ENCODE measurements at regions not wholly inside any gene's neighbourhood (a gene's known extent, or its start where the extent isn't known, plus 50 kb on each side); places are given as distances from the start of the nearest gene placed in this dataset.
"Not testable (repeated sequence)": the region's sequence is repeated elsewhere in the genome, so short reads cannot be mapped to it uniquely, and the experiment has no call there.

- Histone ChIP-seq H3K9me2 (replicated peaks; ENCODE audit: low read depth, low read length) (no peaks in the 10 kb centered on the region), H4K20me1 (ENCODE audit: insufficient read depth, low read length, poor library complexity, severe bottlenecking) (no peaks in the 10 kb centered on the region), H3K4me2 (ENCODE audit: low read depth, low read length, poor library complexity, severe bottlenecking) (no peak overlapping the region), H3K79me2 (ENCODE audit: insufficient read depth, low read length) (no peaks in the 10 kb centered on the region), H3K27me3 (ENCODE audit: insufficient read depth, low read length, poor library complexity, severe bottlenecking) (no peaks in the 10 kb centered on the region), H3K36me3 (ENCODE audit: insufficient read depth, low read length) (no peaks in the 10 kb centered on the region), H3K4me1 (ENCODE audit: insufficient read depth, low read length, poor library complexity, severe bottlenecking) (no peaks in the 10 kb centered on the region), H3K9ac (ENCODE audit: low read depth, low read length, poor library complexity, severe bottlenecking) (no peak overlapping the region), H3F3A (ENCODE audit: low read depth) (no peaks in the 10 kb centered on the region), H3K9me3 (ENCODE audit: insufficient read depth, low read depth, low read length) (no peaks in the 10 kb centered on the region), H2AFZ (ENCODE audit: low read length) (no peak overlapping the region), H3K4me3 (ENCODE audit: low read length, poor library complexity, severe bottlenecking) (no peak overlapping the region)
- TF ChIP-seq CTCF (conservative IDR thresholded peaks at IDR 0.05; ENCODE audit: low read length): no peak
- no peak for TF ChIP-seq EZH2phosphoT487 (IDR thresholded peaks at IDR 0.05; ENCODE audit: borderline replicate concordance)
Observed at GRCh38 chr5:133859073-133859472, 109.4 kb downstream of the C5orf15 start.

- not testable (repeated sequence) for H3K9me3 ChIP-seq (ENCODE audit: insufficient read depth, low read depth, low read length); H4K20me1 ChIP-seq (ENCODE audit: insufficient read depth, low read length, poor library complexity, severe bottlenecking); H3K79me2 ChIP-seq (ENCODE audit: insufficient read depth, low read length); H3K27me3 ChIP-seq (ENCODE audit: insufficient read depth, low read length, poor library complexity, severe bottlenecking); H3K4me2 ChIP-seq (ENCODE audit: low read depth, low read length, poor library complexity, severe bottlenecking); H2AFZ ChIP-seq (ENCODE audit: low read length); H3K9me2 ChIP-seq (replicated peaks; ENCODE audit: low read depth, low read length); H3K4me1 ChIP-seq (ENCODE audit: insufficient read depth, low read length, poor library complexity, severe bottlenecking); H3K4me3 ChIP-seq (ENCODE audit: low read length, poor library complexity, severe bottlenecking); H3F3A ChIP-seq (ENCODE audit: low read depth); H3K9ac ChIP-seq (ENCODE audit: low read depth, low read length, poor library complexity, severe bottlenecking); H3K36me3 ChIP-seq (ENCODE audit: insufficient read depth, low read length)
Observed at GRCh38 chr5:133857595-133858313, 110.7 kb downstream of the C5orf15 start.

- Histone ChIP-seq H3K4me2 (ENCODE audit: low read depth, low read length, poor library complexity, severe bottlenecking) (no peak overlapping the region), H2AFZ (ENCODE audit: low read length) (no peak overlapping the region), H3K4me3 (ENCODE audit: low read length, poor library complexity, severe bottlenecking) (no peak overlapping the region), H3K27me3 (ENCODE audit: insufficient read depth, low read length, poor library complexity, severe bottlenecking) (no peaks in the 10 kb centered on the region), H3K79me2 (ENCODE audit: insufficient read depth, low read length) (no peaks in the 10 kb centered on the region), H4K20me1 (ENCODE audit: insufficient read depth, low read length, poor library complexity, severe bottlenecking) (no peaks in the 10 kb centered on the region), H3K9me2 (replicated peaks; ENCODE audit: low read depth, low read length) (no peaks in the 10 kb centered on the region), H3K9ac (ENCODE audit: low read depth, low read length, poor library complexity, severe bottlenecking) (no peak overlapping the region), H3F3A (ENCODE audit: low read depth) (no peaks in the 10 kb centered on the region), H3K36me3 (ENCODE audit: insufficient read depth, low read length) (no peaks in the 10 kb centered on the region), H3K9me3 (ENCODE audit: insufficient read depth, low read depth, low read length) (no peaks in the 10 kb centered on the region), H3K4me1 (ENCODE audit: insufficient read depth, low read length, poor library complexity, severe bottlenecking) (no peaks in the 10 kb centered on the region)
- no peak for TF ChIP-seq EZH2phosphoT487 (IDR thresholded peaks at IDR 0.05; ENCODE audit: borderline replicate concordance)
- TF ChIP-seq CTCF (conservative IDR thresholded peaks at IDR 0.05; ENCODE audit: low read length): no peak
Observed at GRCh38 chr5:133854554-133854953, 113.9 kb downstream of the C5orf15 start.
